ENCODE measurements at regions not wholly inside any gene's neighbourhood (a gene's known extent, or its start where the extent isn't known, plus 50 kb on each side); places are given as distances from the start of the nearest gene placed in this dataset.

- no peak for DNase-seq
Measured at GRCh38 chr5:128591598-128592455, 53.8 kb upstream of the FBN2 start.

DNA sequence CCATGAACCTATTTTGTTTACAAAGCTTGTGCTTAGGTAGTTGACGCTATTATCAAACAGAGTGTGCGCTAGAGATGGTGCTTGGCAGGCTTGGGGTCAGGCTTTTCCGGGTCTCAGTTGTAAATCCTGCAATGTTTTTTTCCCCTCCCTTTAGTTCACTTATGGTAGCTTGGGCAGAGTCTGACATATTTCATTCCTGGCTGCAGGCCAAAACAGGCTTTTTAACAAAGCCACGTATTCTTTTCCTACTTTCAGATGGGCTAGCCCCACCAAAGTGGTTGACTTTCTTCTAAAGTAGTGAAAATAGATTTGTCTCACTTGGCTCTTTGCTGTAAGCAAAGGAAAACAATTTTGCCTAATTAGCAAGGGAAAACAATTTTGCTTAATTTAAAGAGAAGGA is 58.0 kb upstream of the FBN2 start:
- no peak for DNase-seq

GRCh38 chr5:128597156-128597555 is 59.1 kb upstream of the FBN2 start:
- DNase-seq = no peak

GRCh38 chr5:128613128-128613527 is 75.1 kb upstream of the FBN2 start:
- no peak for DNase-seq

DNA sequence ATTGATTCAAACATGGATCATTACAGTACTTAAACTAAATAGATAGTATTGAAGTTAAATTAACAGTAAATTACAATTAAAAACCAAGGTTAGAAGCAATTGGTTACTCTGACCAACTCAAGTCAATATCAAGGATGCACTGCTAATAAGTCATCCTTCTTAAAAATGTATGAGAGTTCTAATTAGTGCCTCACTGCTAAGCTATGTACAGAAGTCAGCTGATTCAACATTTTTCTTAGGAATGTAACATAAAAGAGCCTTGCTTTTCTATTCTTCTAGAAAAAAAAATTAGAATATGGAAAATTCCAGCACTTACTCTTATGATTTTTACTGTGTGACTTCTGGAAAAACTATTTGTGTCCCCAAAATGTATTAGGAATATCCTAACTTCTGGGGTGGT is 75.7 kb upstream of the FBN2 start:
- no peak for DNase-seq

DNA sequence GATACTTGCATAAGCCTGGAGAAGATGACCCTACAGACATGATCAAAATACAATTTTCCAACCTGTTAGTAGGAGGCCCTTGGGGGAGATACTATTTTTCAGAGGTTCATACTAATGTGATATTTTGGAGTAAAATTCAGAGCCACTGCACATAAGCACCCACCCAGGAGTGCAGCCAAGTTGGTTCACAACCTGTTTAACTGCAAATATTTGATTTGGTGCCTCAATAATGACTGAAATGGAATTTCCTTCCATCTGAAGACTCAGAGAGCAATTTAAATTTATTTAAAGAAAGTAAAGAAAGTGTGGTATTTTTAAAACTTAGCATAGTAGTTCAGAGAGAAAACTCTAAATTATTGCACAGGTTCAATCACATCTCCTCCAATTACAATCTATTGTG is 77.5 kb upstream of the FBN2 start:
- no peak for DNase-seq

GRCh38 chr5:128626536-128627090 is 88.6 kb upstream of the FBN2 start:
- DNase-seq = no peak

DNA sequence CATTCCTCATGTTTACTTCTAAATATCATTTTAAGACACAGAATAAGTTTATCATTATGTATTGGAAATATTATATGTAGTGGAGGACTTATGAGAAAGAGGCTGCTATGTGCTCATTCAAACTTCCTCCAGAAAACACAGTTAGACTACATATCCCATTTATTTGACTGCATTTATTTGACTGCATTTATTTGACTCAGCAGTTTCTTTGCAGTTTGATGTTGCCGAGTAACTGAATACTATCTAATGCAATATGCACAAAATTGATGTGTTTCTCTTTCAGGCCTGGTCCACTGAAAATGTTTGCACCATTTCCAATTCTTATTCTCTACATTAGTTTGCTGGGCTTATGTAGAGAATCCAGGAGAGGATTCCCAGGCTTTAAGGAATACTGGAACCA is 89.9 kb upstream of the FBN2 start:
- no peak for DNase-seq

- no peak for DNase-seq
Measured at GRCh38 chr5:128629157-128629556, 91.1 kb upstream of the FBN2 start.

- DNase-seq = no peak
Measured at GRCh38 chr5:128630121-128630520, 92.1 kb upstream of the FBN2 start.

DNA sequence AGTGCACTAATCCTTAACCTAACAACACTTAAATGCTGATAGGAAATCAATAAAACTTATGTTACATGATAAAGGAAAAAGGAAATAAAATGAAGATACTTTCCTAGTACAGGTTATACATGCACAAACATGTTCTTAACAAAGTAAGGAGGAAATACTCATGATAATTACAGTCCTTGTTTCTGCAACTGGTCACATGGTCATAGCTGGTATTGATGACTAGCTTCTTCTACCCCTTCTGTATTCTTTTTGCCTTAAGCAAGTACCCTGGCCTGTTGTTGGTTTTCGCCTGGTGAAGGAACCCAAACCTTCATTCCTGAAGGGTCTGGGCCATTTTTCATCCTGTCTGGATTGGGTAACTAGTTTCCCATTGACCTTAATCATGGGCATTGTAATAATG is 93.7 kb upstream of the FBN2 start:
- DNase-seq = no peak

GRCh38 chr5:128632264-128632663 is 94.2 kb upstream of the FBN2 start:
- DNase-seq = no peak

- no peak for DNase-seq
Measured at GRCh38 chr5:128633901-128634300, 95.9 kb upstream of the FBN2 start.

- DNase-seq = no peak
Measured at GRCh38 chr5:128635379-128635778, 97.3 kb upstream of the FBN2 start.

- DNase-seq = no peak
Measured at GRCh38 chr5:128636361-128636760, 98.3 kb upstream of the FBN2 start.

DNA sequence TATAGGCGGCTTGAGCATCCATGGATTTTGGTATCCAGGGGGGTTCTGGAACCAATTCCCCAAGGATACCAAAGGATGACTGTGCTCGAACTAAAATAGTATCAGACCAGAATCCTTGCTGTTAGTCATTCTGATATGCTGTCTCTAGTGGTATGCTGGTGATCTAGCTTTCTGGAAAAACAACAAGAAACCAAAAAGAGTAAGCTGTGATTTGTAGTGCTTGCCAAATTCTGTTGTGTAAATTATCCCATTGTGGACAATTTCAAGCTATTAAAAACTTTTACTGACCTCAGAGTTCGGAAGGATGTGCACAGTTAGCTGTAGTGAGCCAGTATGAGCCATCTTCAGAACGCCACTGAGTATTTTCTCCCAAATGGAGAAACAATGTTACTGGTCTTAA is 99.0 kb upstream of the FBN2 start:
- DNase-seq = peak; percentile 41

DNA sequence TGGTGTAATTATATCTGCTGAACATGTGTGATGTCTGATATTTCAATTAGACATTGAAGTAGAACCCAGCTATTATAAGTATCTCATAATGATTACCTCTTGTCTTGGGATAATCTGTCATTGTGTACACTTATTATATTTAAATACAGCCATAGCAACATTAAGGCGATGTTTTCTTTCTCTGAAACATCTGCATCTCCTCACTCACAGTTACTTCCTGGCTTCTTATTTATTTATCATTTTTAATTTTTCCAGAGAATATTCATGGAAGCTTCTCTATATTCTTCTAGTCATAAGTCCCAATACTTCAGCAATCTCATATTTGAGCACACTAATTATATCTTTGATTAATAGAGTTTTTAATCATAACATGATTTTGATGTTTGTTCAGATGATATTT is 103.8 kb upstream of the FBN2 start:
- DNase-seq = no peak

- DNase-seq = no peak
Measured at GRCh38 chr5:128644863-128645262, 106.8 kb upstream of the FBN2 start.

DNA sequence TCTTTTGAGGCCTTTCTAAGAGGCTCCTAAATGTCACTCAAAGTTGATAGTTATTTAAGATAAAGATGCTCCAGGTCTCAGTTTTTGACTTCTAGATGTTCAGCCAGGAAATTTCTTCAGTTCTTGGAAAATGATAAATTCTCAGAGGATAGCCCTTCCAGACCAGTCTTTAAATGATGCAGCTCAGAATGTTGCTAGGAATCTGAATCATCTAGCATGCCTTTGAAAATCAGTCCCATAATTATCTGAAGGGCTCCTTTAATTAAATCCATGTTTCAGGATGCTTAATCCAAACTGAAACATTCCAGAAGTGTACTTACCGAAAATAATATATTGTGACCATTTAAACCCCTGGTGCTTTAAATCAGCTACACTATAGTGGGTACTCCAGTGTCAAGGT is 107.5 kb upstream of the FBN2 start:
- DNase-seq = no peak

GRCh38 chr5:128646176-128646575 is 108.1 kb upstream of the FBN2 start:
- no peak for DNase-seq

- DNase-seq = peak; percentile 34
Measured at GRCh38 chr5:128649192-128649591, 111.1 kb upstream of the FBN2 start.

GRCh38 chr5:128662997-128663396 is 125.0 kb upstream of the FBN2 start:
- DNase-seq = no peak

- DNase-seq = no peak
Measured at GRCh38 chr5:128665747-128666355, 127.8 kb upstream of the FBN2 start.

DNA sequence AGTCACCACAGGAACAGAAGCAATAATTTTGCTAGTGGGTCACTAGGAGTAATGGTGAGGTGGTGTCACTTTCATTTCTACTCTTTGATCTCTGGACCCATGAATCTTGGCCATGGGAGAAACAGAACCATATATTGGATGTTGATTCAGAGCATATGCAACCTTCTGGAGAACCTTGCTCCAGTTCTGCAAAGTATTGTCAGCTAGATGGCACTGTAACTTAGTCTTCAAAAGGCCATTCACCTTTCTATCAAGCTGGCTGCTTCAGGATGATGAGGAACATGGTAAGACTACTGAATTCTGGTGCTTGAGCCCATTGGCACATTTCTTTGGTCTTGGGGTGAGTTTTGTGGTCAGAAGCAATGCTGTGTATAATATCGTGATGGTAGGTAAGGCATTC is 129.1 kb upstream of the FBN2 start:
- DNase-seq = no peak

GRCh38 chr5:128667751-128668150 is 129.7 kb upstream of the FBN2 start:
- no peak for DNase-seq

All from amniotic stem cell (primary cell).